Astrocyte (in vitro differentiated cells and primary cell): ENCODE measurements at regions not wholly inside any gene's neighbourhood (a gene's known extent, or its start where the extent isn't known, plus 50 kb on each side); places are given as distances from the start of the nearest gene placed in this dataset.

Source experiments
- CTCF ChIP-seq: IDR thresholded peaks from 2 replicates; pipeline ENCODE4 v1.5.1; 2011; ENCODE audit warnings: low read depth, mild to moderate bottlenecking, inconsistent platforms, low read length, moderate library complexity; ENCODE audit not compliant: insufficient read depth
- EZH2 ChIP-seq: IDR thresholded peaks from 2 replicates; pipeline ENCODE4 v1.6.1; 2012; ENCODE audit warnings: mild to moderate bottlenecking, low read length, inconsistent platforms; ENCODE audit not compliant: insufficient read depth

GRCh38 chr5:126219616-126220015 is 203.6 kb upstream of the GRAMD2B start:
- TF ChIP-seq EZH2 = no peak
- no peak for TF ChIP-seq CTCF
